ENCODE measurements at regions not wholly inside any gene's neighbourhood (a gene's known extent, or its start where the extent isn't known, plus 50 kb on each side); places are given as distances from the start of the nearest gene placed in this dataset.

- DNase-seq (ENCODE audit: low read depth) = no peak
Measured at GRCh38 chr11:113553235-113553634, 78.0 kb upstream of the DRD2 start.

- DNase-seq (ENCODE audit: low read depth) = no peak
Measured at GRCh38 chr11:113552271-113552670, 77.1 kb upstream of the DRD2 start.

- no peak for DNase-seq (ENCODE audit: low read depth)
Measured at GRCh38 chr11:113551645-113552044, 76.4 kb upstream of the DRD2 start.

- DNase-seq (ENCODE audit: low read depth) = no peak
Measured at GRCh38 chr11:113549611-113550578, 74.7 kb upstream of the DRD2 start.

GRCh38 chr11:113549061-113549460, 73.9 kb upstream of the DRD2 start:
- DNase-seq (ENCODE audit: low read depth) = no peak

- no peak for DNase-seq (ENCODE audit: low read depth)
Measured at GRCh38 chr11:113547739-113548138, 72.5 kb upstream of the DRD2 start.

- no peak for DNase-seq (ENCODE audit: low read depth)
Measured at GRCh38 chr11:113546757-113547507, 71.7 kb upstream of the DRD2 start.

- no peak for DNase-seq (ENCODE audit: low read depth)
Measured at GRCh38 chr11:113542420-113542819, 67.2 kb upstream of the DRD2 start.

GRCh38 chr11:113540416-113541330, 65.5 kb upstream of the DRD2 start:
- DNase-seq (ENCODE audit: low read depth) = no peak

- DNase-seq (ENCODE audit: low read depth) = no peak
Measured at GRCh38 chr11:113538451-113539412, 63.5 kb upstream of the DRD2 start.

GRCh38 chr11:113534625-113535024, 59.4 kb upstream of the DRD2 start:
- DNase-seq (ENCODE audit: low read depth) = no peak

GRCh38 chr11:113533425-113533698, 58.2 kb upstream of the DRD2 start:
- no peak for DNase-seq (ENCODE audit: low read depth)

- DNase-seq (ENCODE audit: low read depth) = peak; percentile 42
Measured at GRCh38 chr11:113532697-113533424, 57.7 kb upstream of the DRD2 start.

- no peak for DNase-seq (ENCODE audit: low read depth)
Measured at GRCh38 chr11:113531575-113532451, 56.6 kb upstream of the DRD2 start.

GRCh38 chr11:113531083-113531482, 55.9 kb upstream of the DRD2 start:
- no peak for DNase-seq (ENCODE audit: low read depth)

- DNase-seq (ENCODE audit: low read depth) = no peak
Measured at GRCh38 chr11:113529606-113530005, 54.4 kb upstream of the DRD2 start.

GRCh38 chr11:113528982-113529381, 53.8 kb upstream of the DRD2 start:
- no peak for DNase-seq (ENCODE audit: low read depth)

GRCh38 chr11:113526521-113526920, 51.3 kb upstream of the DRD2 start:
- no peak for DNase-seq (ENCODE audit: low read depth)
